HepG2 (cell line): ENCODE measurements at regions not wholly inside any gene's neighbourhood (a gene's known extent, or its start where the extent isn't known, plus 50 kb on each side); places are given as distances from the start of the nearest gene placed in this dataset.

ENCODE experiments used
- ATAC-seq: fragments of 200-7000 bp; cut with Tn5 transposase; 3 replicates; pipeline ENCODE4 v1.9.1; 2020; ENCODE audit warnings: mild to moderate bottlenecking, moderate library complexity
- BruUV-seq: library from RNA; stranded (reverse); fragments of 400-500 nt; replicated peaks from 2 replicates; lab custom pipeline; 2021; lab: Mats Ljungman, UMichigan
- CTCF ChIA-PET: fragments of 300-600 bp; formaldehyde crosslinking; extraction: SDS; loops from one replicate; lab custom pipeline; 2021; ENCODE audit warnings: low total read pairs, inconsistent platforms, low intra/inter-chr PET ratio; lab: Yijun Ruan, JAX
- POLR2A ChIA-PET: fragments of 350-600 bp; sonication (Branson Sonifier 250); formaldehyde crosslinking; loops from one replicate; lab custom pipeline; 2020; ENCODE audit warnings: antibody characterized with exemption, inconsistent platforms; lab: Yijun Ruan, JAX
- DNase-seq: peaks from one replicate; pipeline ENCODE4 v3.0.0-alpha.2; 2015; ENCODE audit warnings: low spot score
- FAIRE-seq: peaks from 3 replicates; lab custom pipeline; 2011; peaks lifted over from hg19 to GRCh38; lab: Jason Lieb, UNC
- H2AFZ ChIP-seq: one replicate; pipeline ENCODE4 v1.6.1; 2011; ENCODE audit warnings: low read length, inconsistent platforms
- H3K27ac ChIP-seq: fragments of 300-600 bp; 3 replicates; pipeline ENCODE4 v1.8.0; 2011; ENCODE audit warnings: mixed run types, mild to moderate bottlenecking, mixed read lengths, low read length, inconsistent platforms; ENCODE audit not compliant: insufficient read depth; ENCODE audit errors: extremely low read length
- H3K27me3 ChIP-seq, 2 experiments: fragments of 200-600 bp in 1 of 2; 2 replicates in 1 of 2; 3 replicates in 1 of 2; pipeline versions ENCODE4 v1.6.0 to v1.8.0; 2011; ENCODE audit warnings: low read length in 2 of 2, mild to moderate bottlenecking in 2 of 2, moderate library complexity in 2 of 2, inconsistent platforms in 1 of 2; ENCODE audit not compliant: insufficient read depth in 2 of 2, control insufficient read depth in 1 of 2
- H3K36me3 ChIP-seq, 2 experiments: fragments of 200-600 bp in 1 of 2; replicated peaks in 1 of 2; 2 replicates in 1 of 2; 3 replicates in 1 of 2; pipeline versions ENCODE4 v1.5.1 to v1.8.0; 2011; ENCODE audit warnings: low read length in 2 of 2, inconsistent platforms in 1 of 2; ENCODE audit not compliant: insufficient read depth in 2 of 2, control insufficient read depth in 1 of 2
- H3K4me1 ChIP-seq: 2 replicates; pipeline ENCODE4 v1.5.1; 2012; ENCODE audit warnings: low read length, inconsistent platforms; ENCODE audit not compliant: insufficient read depth
- H3K4me2 ChIP-seq: 2 replicates; pipeline ENCODE4 v1.6.0; 2011; ENCODE audit warnings: low read depth, low read length, inconsistent platforms
- H3K4me3 ChIP-seq, 3 experiments: fragments of 200-600 bp in 1 of 3; sonication (generic), shearing (Covaris generic) in 1 of 3; replicated peaks in 1 of 3; 2 replicates each; pipeline ENCODE4 v1.5.1; 2011 to 2016; ENCODE audit warnings: low read length in 3 of 3, inconsistent platforms in 2 of 3, low read depth in 2 of 3, mild to moderate bottlenecking in 2 of 3, control low read depth in 1 of 3, mixed read lengths in 1 of 3; ENCODE audit not compliant: insufficient read depth in 1 of 3
- H3K79me2 ChIP-seq: one replicate; pipeline ENCODE4 v1.6.1; 2011; ENCODE audit warnings: low read length, inconsistent platforms; ENCODE audit not compliant: insufficient read depth
- H3K9ac ChIP-seq: 2 replicates; pipeline ENCODE4 v1.6.0; 2011; ENCODE audit warnings: mild to moderate bottlenecking, low read depth, low read length, inconsistent platforms; ENCODE audit not compliant: insufficient read depth
- H3K9me3 ChIP-seq: 2 replicates; pipeline ENCODE4 v1.5.1; 2012; ENCODE audit warnings: mild to moderate bottlenecking, low read length
- H4K20me1 ChIP-seq: 2 replicates; pipeline ENCODE4 v1.6.0; 2011; ENCODE audit warnings: inconsistent platforms, mild to moderate bottlenecking, low read length, moderate library complexity; ENCODE audit not compliant: insufficient read depth
- ARID5B ChIP-seq: IDR thresholded peaks from 2 replicates; pipeline ENCODE4 v1.4.0; 2020; ENCODE audit warnings: mild to moderate bottlenecking, missing genetic modification reagents
- IKZF4 ChIP-seq: sonication (generic); formaldehyde crosslinking; IDR thresholded peaks from 2 replicates; pipeline ENCODE4 v1.5.1; 2020; ENCODE audit warnings: borderline replicate concordance, mild to moderate bottlenecking, low read depth, missing genetic modification reagents; ENCODE audit errors: not compliant biosample characterization
- NFIB ChIP-seq: sonication (generic); formaldehyde crosslinking; IDR thresholded peaks from 2 replicates; pipeline ENCODE4 v1.9.0; 2021; ENCODE audit warnings: missing genetic modification reagents, mild to moderate bottlenecking, borderline replicate concordance
- RXRB ChIP-seq: IDR thresholded peaks from 2 replicates; pipeline ENCODE4 v1.6.1; 2016; ENCODE audit warnings: borderline replicate concordance, missing genetic modification reagents, missing compliant biosample characterization
- ZFP90 ChIP-seq: sonication (generic); formaldehyde crosslinking; IDR thresholded peaks from 2 replicates; pipeline ENCODE4 v1.8.0; 2022; ENCODE audit warnings: missing genetic modification reagents, mild to moderate bottlenecking, inconsistent platforms, borderline replicate concordance
- ZHX1 ChIP-seq: sonication (generic); formaldehyde crosslinking; IDR thresholded peaks from 2 replicates; pipeline ENCODE4 v1.8.1; 2022; ENCODE audit warnings: low read depth, mild to moderate bottlenecking, missing genetic modification reagents
- ZNF362 ChIP-seq: sonication (generic); formaldehyde crosslinking; IDR thresholded peaks from 2 replicates; pipeline ENCODE4 v1.4.0; 2020; ENCODE audit warnings: missing genetic modification reagents, mild to moderate bottlenecking, borderline replicate concordance
- ZNF776 ChIP-seq: sonication (generic); formaldehyde crosslinking; IDR thresholded peaks from 2 replicates; pipeline ENCODE4 v1.4.0; 2020; ENCODE audit warnings: mild to moderate bottlenecking, missing genetic modification reagents
- WGBS: methylation state at CpG from one replicate; pipeline ENCODE4 v1.1.6; 2017; ENCODE audit warnings: low lambda C conversion rate; 5-methylcytosine and 5-hydroxymethylcytosine counted together
- in situ Hi-C: cut with HindIII; loops from 2 replicates; pipeline ENCODE4 v1.10.0; 2017; ENCODE audit warnings: low pct_unique_long_range_greater_than_20kb; ENCODE audit not compliant: extremely low pct_ligation_motif_present
- intact Hi-C: fragments of 100-400 bp; cut with micrococcal nuclease; formaldehyde crosslinking; loops from one replicate; pipeline ENCODE4 v1.10.0; 2022; ENCODE audit not compliant: unreplicated experiment

DNA sequence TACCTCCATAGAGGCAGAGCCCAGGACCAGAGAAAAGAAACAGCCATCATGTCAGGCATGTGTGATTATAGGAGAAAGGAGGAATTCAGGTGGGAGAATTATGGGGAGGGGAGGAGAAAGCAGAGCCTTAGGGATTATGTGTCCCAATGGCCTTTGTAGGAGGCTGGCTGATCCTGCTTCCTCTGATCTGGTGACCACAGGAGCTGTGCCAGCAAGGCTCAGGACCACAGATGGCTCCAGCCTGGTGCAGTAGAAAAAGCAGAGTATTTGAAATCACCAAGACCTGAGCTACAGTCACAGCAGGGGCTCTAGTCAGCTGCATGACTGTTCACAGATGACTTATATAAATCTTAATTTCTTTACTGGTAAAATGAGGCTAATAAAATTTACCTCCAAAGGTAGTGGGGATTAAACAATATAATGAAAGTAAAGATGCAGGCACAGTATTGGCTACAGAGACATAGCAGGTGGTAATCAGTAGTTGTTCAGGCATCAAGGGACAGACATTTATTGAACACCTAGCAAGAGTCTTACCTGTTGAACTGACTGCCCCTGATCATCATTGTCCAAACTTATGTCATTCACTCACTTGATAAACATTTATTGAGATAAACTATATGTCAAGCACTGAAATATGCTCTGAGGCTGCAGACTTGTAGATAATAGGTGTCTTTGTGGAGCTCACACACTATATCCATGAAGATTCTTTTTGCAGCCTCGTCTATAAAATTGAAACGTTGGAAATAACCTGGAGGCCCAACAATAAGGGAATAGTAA, 121.3 kb downstream of the MYCN start:
- no peak for FAIRE-seq
- intact Hi-C loops = no loop called here
- CTCF ChIA-PET = no interaction called here

DNA sequence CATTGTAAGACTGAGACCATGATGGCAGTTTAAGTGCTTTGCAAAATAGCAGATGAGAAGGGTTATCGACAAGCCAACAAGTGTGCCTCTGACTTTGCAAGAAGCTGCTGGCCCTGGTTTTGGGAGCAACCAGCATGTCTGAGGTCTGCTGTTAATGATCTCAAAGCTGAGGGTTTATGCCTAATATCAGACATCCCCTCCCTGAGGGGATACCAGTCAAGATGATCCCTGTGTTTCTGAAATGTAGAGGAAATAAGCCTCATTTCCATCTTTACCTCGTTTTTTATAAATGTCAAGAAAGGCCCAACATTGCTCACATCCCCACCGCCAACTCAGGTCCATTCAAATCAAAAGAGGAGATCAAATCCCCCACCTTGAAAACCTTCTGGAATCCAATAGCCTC, 120.6 kb downstream of the MYCN start:
- ChIA-PET POLR2A (no interaction called here), CTCF (no interaction called here)
- no peaks in the 10 kb centered on the region for H3K27me3 ChIP-seq
- DNase-seq (no peak), ATAC-seq (no peak), FAIRE-seq (no peak)
- H3K4me3 ChIP-seq = no peak overlapping the region
- H3K9ac ChIP-seq = no peak overlapping the region
- H3K4me2 ChIP-seq = no peak overlapping the region
- in situ Hi-C loops = no loop called here
- H3K9me3 ChIP-seq = peaks cover 26% of the 10 kb centered on the region
- H4K20me1 ChIP-seq = no peaks in the 10 kb centered on the region
- H3K27ac ChIP-seq = no peak overlapping the region
- no peak overlapping the region for H2AFZ ChIP-seq
- intact Hi-C loops = no loop called here
- BruUV-seq = no TSS peak
- TF ChIP-seq ZFP90 = no peak
- TF ChIP-seq NFIB (CRISPR knock-in tag) = no peak
- no peak for TF ChIP-seq IKZF4 (CRISPR knock-in tag)
- TF ChIP-seq ARID5B = no peak
- TF ChIP-seq ZHX1 (CRISPR knock-in tag) = no peak
- TF ChIP-seq RXRB (CRISPR knock-in tag) = no peak
- no peaks in the 10 kb centered on the region for H3K36me3 ChIP-seq
- 60% methylated on average over 3 of the region's 3 CpGs for WGBS
- H3K79me2 ChIP-seq = no peaks in the 10 kb centered on the region
- H3K4me1 ChIP-seq = peaks cover 16% of the 10 kb centered on the region

More for the DNA sequence above, 121.3 kb downstream of the MYCN start:
- Histone ChIP-seq H3K4me1 (peaks cover 23% of the 10 kb centered on the region), H3K27ac (no peak overlapping the region), H4K20me1 (no peaks in the 10 kb centered on the region), H3K27me3 (no peaks in the 10 kb centered on the region), H3K4me2 (no peak overlapping the region), H3K9me3 (peaks cover 26% of the 10 kb centered on the region), H3K9ac (no peak overlapping the region), H3K4me3 (no peak overlapping the region), H2AFZ (no peak overlapping the region), H3K79me2 (no peaks in the 10 kb centered on the region), H3K36me3 (no peaks in the 10 kb centered on the region)
- no peak for TF ChIP-seq ZNF362
- no peak for TF ChIP-seq ZNF776 (CRISPR knock-in tag)
- WGBS = 1% methylated on average over 2 of the region's 2 CpGs
- no TSS peak for BruUV-seq
- no peak for ATAC-seq
- DNase-seq = no peak
- POLR2A ChIA-PET = no interaction called here
- in situ Hi-C loops = no loop called here
